SK-N-SH (cell line): ENCODE measurements at regions not wholly inside any gene's neighbourhood (a gene's known extent, or its start where the extent isn't known, plus 50 kb on each side); places are given as distances from the start of the nearest gene placed in this dataset.

Experiments
- CTCF ChIA-PET: fragments of 300-600, 350-600 bp; formaldehyde crosslinking; extraction: SDS; loops from one replicate; lab custom pipeline; 2021; lab: Yijun Ruan, JAX
- POLR2A ChIA-PET: fragments of 350-600 bp; sonication (Branson Sonifier 250); formaldehyde crosslinking; extraction: SDS; loops from one replicate; lab custom pipeline; 2020; ENCODE audit warnings: antibody characterized with exemption, inconsistent platforms; lab: Yijun Ruan, JAX
- DNase-seq: peaks from one replicate; pipeline ENCODE4 v3.0.0; 2012
- H2AFZ ChIP-seq: fragments of 200-600 bp; sonication (generic); 2 replicates; pipeline ENCODE4 v1.8.1; 2016; ENCODE audit warnings: antibody characterized with exemption, mild to moderate bottlenecking, low read depth
- H3F3A ChIP-seq: fragments of 200-600 bp; sonication (generic); replicated peaks from 2 replicates; pipeline ENCODE3; 2016; ENCODE audit warnings: antibody characterized with exemption, mild to moderate bottlenecking; ENCODE audit not compliant: insufficient read depth
- H3K27ac ChIP-seq, 2 experiments: fragments of 200-500 bp in 1 of 2; fragments of 200-600 bp in 1 of 2; sonication (Bioruptor generic) in 1 of 2; sonication (generic), shearing (Covaris generic) in 1 of 2; 2 replicates each; pipeline versions ENCODE4 v1.5.1 to v1.6.1; 2014 to 2016; ENCODE audit warnings: low read depth in 2 of 2, inconsistent platforms in 1 of 2, low read length in 1 of 2, mild to moderate bottlenecking in 1 of 2, mixed read lengths in 1 of 2
- H3K27me3 ChIP-seq: fragments of 200-600 bp; sonication (generic), shearing (Covaris generic); 2 replicates; pipeline ENCODE4 v1.6.1; 2016; ENCODE audit warnings: mixed run types; ENCODE audit not compliant: insufficient read depth
- H3K36me3 ChIP-seq, 2 experiments: fragments of 200-500 bp in 1 of 2; fragments of 200-600 bp in 1 of 2; sonication (Bioruptor generic) in 1 of 2; sonication (generic) in 1 of 2; replicated peaks in 1 of 2; 2 replicates each; pipeline versions ENCODE3 to v1.5.1; 2014 to 2016; ENCODE audit warnings: low read length in 1 of 2, mild to moderate bottlenecking in 1 of 2; ENCODE audit not compliant: insufficient read depth in 2 of 2, control insufficient read depth in 1 of 2
- H3K4me1 ChIP-seq, 2 experiments: fragments of 200-500 bp in 1 of 2; fragments of 200-600 bp in 1 of 2; sonication (Bioruptor generic) in 1 of 2; sonication (generic), shearing (Covaris generic) in 1 of 2; 2 replicates each; pipeline versions ENCODE4 v1.5.1 to v1.6.1; 2014 to 2016; ENCODE audit warnings: low read depth in 1 of 2, low read length in 1 of 2, mixed run types in 1 of 2; ENCODE audit not compliant: insufficient read depth in 2 of 2, control insufficient read depth in 1 of 2
- H3K4me2 ChIP-seq: fragments of 200-600 bp; sonication (generic), shearing (Covaris generic); 2 replicates; pipeline ENCODE4 v1.6.1; 2017; ENCODE audit warnings: mixed run types
- H3K4me3 ChIP-seq, 2 experiments: fragments of 200-500 bp in 1 of 2; fragments of 200-600 bp in 1 of 2; sonication (Bioruptor generic) in 1 of 2; sonication (generic), shearing (Covaris generic) in 1 of 2; 2 replicates each; pipeline versions ENCODE4 v1.5.1 to v1.8.1; 2014 to 2016; ENCODE audit warnings: low read depth in 2 of 2, inconsistent platforms in 1 of 2, low read length in 1 of 2, mild to moderate bottlenecking in 1 of 2, mixed read lengths in 1 of 2, moderate library complexity in 1 of 2
- H3K79me2 ChIP-seq: fragments of 200-600 bp; sonication (generic); 2 replicates; pipeline ENCODE4 v1.8.1; 2017; ENCODE audit warnings: mild to moderate bottlenecking; ENCODE audit not compliant: insufficient read depth
- H3K9ac ChIP-seq: fragments of 200-600 bp; sonication (generic); 2 replicates; pipeline ENCODE4 v1.6.1; 2017; ENCODE audit warnings: mixed run types
- H3K9me2 ChIP-seq: fragments of 200-600 bp; sonication (generic); 2 replicates; pipeline ENCODE4 v1.6.1; 2017; ENCODE audit warnings: mixed run types
- H3K9me3 ChIP-seq: fragments of 200-600 bp; sonication (generic); 2 replicates; pipeline ENCODE4 v1.6.1; 2017; ENCODE audit warnings: mixed run types, mild to moderate bottlenecking, moderate library complexity
- H4K20me1 ChIP-seq: fragments of 200-600 bp; sonication (generic); 2 replicates; pipeline ENCODE4 v1.6.1; 2017; ENCODE audit warnings: mild to moderate bottlenecking, mixed run types; ENCODE audit not compliant: insufficient read depth
- EP300 ChIP-seq, 2 experiments: IDR thresholded peaks; 2 replicates each; pipeline versions ENCODE4 v1.4.0 to v1.6.1; 2012; ENCODE audit warnings: borderline replicate concordance in 1 of 2, low read depth in 1 of 2, low read length in 1 of 2
- EZH2phosphoT487 ChIP-seq: fragments of 200-600 bp; sonication (generic); IDR thresholded peaks from 2 replicates; pipeline ENCODE4 v1.6.1; 2017; ENCODE audit warnings: low read depth, mixed run types, mild to moderate bottlenecking, antibody characterized with exemption, moderate library complexity, borderline replicate concordance
- FOXJ3 ChIP-seq: sonication (generic); formaldehyde crosslinking; IDR thresholded peaks from 2 replicates; pipeline ENCODE4 v1.5.1; 2020; ENCODE audit warnings: mild to moderate bottlenecking, missing genetic modification reagents
- GABPA ChIP-seq: IDR thresholded peaks from 2 replicates; pipeline ENCODE4 v1.4.0; 2012; ENCODE audit warnings: low read depth, mild to moderate bottlenecking
- NFIC ChIP-seq: IDR thresholded peaks from 2 replicates; pipeline ENCODE4 v1.4.0; 2012; ENCODE audit warnings: borderline replicate concordance
- NRF1 ChIP-seq: IDR thresholded peaks from 2 replicates; pipeline ENCODE4 v1.6.1; 2012; ENCODE audit warnings: low read depth, mild to moderate bottlenecking, low read length
- POLR2AphosphoS5 ChIP-seq: IDR thresholded peaks from 2 replicates; pipeline ENCODE4 v1.6.1; 2012; ENCODE audit warnings: low read depth, low read length
- RAD21 ChIP-seq: IDR thresholded peaks from 2 replicates; pipeline ENCODE4 v1.6.1; 2012; ENCODE audit warnings: mild to moderate bottlenecking, low read length
- RFX5 ChIP-seq: IDR thresholded peaks from 2 replicates; pipeline ENCODE4 v1.6.1; 2012; ENCODE audit warnings: mild to moderate bottlenecking, improper control_type of control experiment, low read length
- RXRA ChIP-seq: IDR thresholded peaks from 2 replicates; pipeline ENCODE4 v1.4.0; 2012; ENCODE audit warnings: low read depth, mild to moderate bottlenecking, borderline replicate concordance
- SMC3 ChIP-seq: IDR thresholded peaks from 2 replicates; pipeline ENCODE4 v1.6.1; 2012; ENCODE audit warnings: low read depth, low read length, improper control_type of control experiment
- TAF1 ChIP-seq: IDR thresholded peaks from 2 replicates; pipeline ENCODE4 v1.6.1; 2012; ENCODE audit warnings: low read depth, mild to moderate bottlenecking, low read length, moderate library complexity, borderline replicate concordance
- TEAD4 ChIP-seq: IDR thresholded peaks from 2 replicates; pipeline ENCODE4 v1.4.0; 2012; ENCODE audit warnings: mild to moderate bottlenecking, borderline replicate concordance; ENCODE audit not compliant: insufficient read depth
- WGBS: methylation state at CpG from one replicate; pipeline ENCODE4 v1.1.6; 2017; ENCODE audit warnings: low lambda C conversion rate; 5-methylcytosine and 5-hydroxymethylcytosine counted together
- TF ChIP-seq, protein P1 (sequence below): fragments of 150-350 bp; IDR thresholded peaks from 2 replicates; pipeline ENCODE4 v1.6.1; 2017; ENCODE audit warnings: antibody characterized with exemption, low read length, low read depth, borderline replicate concordance
- TF ChIP-seq, protein P2 (sequence below): IDR thresholded peaks from 2 replicates; pipeline ENCODE4 v1.4.0; 2012; ENCODE audit warnings: low read depth
- TF ChIP-seq, protein P3 (sequence below): IDR thresholded peaks from 2 replicates; pipeline ENCODE4 v1.6.1; 2012; ENCODE audit warnings: mild to moderate bottlenecking, low read depth, low read length, moderate library complexity
- TF ChIP-seq, protein P4 (sequence below): IDR thresholded peaks from 2 replicates; pipeline ENCODE4 v1.4.0; 2012; ENCODE audit warnings: low read depth, borderline replicate concordance
- TF ChIP-seq, protein P5 (sequence below): IDR thresholded peaks from 2 replicates; pipeline ENCODE4; 2012

DNA sequence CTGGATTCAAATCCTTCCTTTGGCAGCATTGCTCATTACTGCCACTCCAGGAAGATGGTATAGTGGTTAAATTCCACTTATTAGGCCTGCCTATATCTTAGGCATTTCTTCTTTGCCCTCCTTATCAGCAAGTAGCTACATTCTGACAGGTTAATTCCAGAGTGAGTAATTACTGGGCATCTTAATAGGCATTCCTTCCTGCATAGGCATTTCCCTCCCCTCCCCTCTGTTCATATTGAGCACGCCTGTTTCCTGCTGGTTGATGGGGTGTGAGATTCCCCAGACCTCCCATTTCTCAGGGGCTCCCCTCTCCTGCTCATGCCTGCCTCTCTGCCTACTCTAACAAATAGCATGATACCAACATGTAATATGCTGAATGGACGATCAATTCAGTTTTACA lies 305.9 kb downstream of the CYLC2 start:
- CTCF ChIA-PET = no interaction called here
- Histone ChIP-seq H3K36me3 (no peaks in the 10 kb centered on the region), H3F3A (no peaks in the 10 kb centered on the region), H3K27me3 (no peaks in the 10 kb centered on the region), H3K79me2 (no peaks in the 10 kb centered on the region), H3K9me2 (no peaks in the 10 kb centered on the region), H3K27ac (no peak overlapping the region), H3K4me1 (no peaks in the 10 kb centered on the region), H4K20me1 (no peaks in the 10 kb centered on the region), H3K9ac (no peak overlapping the region), H2AFZ (no peak overlapping the region), H3K4me3 (no peak overlapping the region), H3K9me3 (no peaks in the 10 kb centered on the region), H3K4me2 (no peak overlapping the region)
- DNase-seq = no peak
- WGBS = 15% methylated on average over 2 of the region's 2 CpGs
- POLR2A ChIA-PET = no interaction called here
- TF ChIP-seq GABPA (no peak), FOXJ3 (CRISPR knock-in tag) (no peak), RAD21 (no peak), EZH2phosphoT487 (no peak), SMC3 (no peak), TEAD4 (no peak)
- TF ChIP-seq, protein P1, sequence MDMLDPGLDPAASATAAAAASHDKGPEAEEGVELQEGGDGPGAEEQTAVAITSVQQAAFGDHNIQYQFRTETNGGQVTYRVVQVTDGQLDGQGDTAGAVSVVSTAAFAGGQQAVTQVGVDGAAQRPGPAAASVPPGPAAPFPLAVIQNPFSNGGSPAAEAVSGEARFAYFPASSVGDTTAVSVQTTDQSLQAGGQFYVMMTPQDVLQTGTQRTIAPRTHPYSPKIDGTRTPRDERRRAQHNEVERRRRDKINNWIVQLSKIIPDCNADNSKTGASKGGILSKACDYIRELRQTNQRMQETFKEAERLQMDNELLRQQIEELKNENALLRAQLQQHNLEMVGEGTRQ = no peak
- TF ChIP-seq, protein P2, sequence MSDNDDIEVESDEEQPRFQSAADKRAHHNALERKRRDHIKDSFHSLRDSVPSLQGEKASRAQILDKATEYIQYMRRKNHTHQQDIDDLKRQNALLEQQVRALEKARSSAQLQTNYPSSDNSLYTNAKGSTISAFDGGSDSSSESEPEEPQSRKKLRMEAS = no peak

DNA sequence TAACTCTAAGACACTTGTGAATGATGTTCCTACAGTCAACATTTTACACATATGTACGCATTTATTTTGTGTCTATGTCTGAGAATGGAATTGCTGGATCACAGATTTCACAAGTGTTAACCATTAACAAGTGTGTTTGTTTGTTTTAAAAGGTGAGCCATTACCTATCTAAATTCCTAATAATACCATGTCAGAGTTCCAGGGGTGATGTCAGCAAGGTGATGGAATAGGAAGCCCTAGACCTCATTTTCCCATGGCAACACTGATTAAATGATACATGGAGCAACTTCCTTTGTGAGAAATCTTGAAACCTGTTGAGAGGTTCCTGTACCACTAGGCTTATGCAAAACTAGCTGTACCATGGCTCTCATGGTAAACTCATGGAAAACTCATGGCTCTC lies 309.7 kb downstream of the CYLC2 start:
- no peaks in the 10 kb centered on the region for H3K27me3 ChIP-seq
- H3K4me2 ChIP-seq = no peak overlapping the region
- H3K27ac ChIP-seq = no peak overlapping the region
- H3K36me3 ChIP-seq = no peaks in the 10 kb centered on the region
- no peaks in the 10 kb centered on the region for H3K79me2 ChIP-seq
- POLR2A ChIA-PET = no interaction called here
- no peaks in the 10 kb centered on the region for H3K4me1 ChIP-seq
- WGBS = 3% methylated on average over 1 of the region's 1 CpG
- H3K4me3 ChIP-seq = no peak overlapping the region
- H3F3A ChIP-seq = no peaks in the 10 kb centered on the region
- H4K20me1 ChIP-seq = no peaks in the 10 kb centered on the region
- H3K9me3 ChIP-seq = no peaks in the 10 kb centered on the region
- CTCF ChIA-PET = no interaction called here
- no peak overlapping the region for H3K9ac ChIP-seq
- DNase-seq = no peak
- no peak overlapping the region for H2AFZ ChIP-seq
- no peaks in the 10 kb centered on the region for H3K9me2 ChIP-seq
- TF ChIP-seq, protein P3, sequence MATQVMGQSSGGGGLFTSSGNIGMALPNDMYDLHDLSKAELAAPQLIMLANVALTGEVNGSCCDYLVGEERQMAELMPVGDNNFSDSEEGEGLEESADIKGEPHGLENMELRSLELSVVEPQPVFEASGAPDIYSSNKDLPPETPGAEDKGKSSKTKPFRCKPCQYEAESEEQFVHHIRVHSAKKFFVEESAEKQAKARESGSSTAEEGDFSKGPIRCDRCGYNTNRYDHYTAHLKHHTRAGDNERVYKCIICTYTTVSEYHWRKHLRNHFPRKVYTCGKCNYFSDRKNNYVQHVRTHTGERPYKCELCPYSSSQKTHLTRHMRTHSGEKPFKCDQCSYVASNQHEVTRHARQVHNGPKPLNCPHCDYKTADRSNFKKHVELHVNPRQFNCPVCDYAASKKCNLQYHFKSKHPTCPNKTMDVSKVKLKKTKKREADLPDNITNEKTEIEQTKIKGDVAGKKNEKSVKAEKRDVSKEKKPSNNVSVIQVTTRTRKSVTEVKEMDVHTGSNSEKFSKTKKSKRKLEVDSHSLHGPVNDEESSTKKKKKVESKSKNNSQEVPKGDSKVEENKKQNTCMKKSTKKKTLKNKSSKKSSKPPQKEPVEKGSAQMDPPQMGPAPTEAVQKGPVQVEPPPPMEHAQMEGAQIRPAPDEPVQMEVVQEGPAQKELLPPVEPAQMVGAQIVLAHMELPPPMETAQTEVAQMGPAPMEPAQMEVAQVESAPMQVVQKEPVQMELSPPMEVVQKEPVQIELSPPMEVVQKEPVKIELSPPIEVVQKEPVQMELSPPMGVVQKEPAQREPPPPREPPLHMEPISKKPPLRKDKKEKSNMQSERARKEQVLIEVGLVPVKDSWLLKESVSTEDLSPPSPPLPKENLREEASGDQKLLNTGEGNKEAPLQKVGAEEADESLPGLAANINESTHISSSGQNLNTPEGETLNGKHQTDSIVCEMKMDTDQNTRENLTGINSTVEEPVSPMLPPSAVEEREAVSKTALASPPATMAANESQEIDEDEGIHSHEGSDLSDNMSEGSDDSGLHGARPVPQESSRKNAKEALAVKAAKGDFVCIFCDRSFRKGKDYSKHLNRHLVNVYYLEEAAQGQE = no peak
- TF ChIP-seq EZH2phosphoT487 (no peak), RXRA (no peak), NRF1 (no peak), RFX5 (no peak), NFIC (no peak), GABPA (no peak), TAF1 (no peak), POLR2AphosphoS5 (no peak), EP300 (IDR thresholded peaks at IDR 0.05; ENCODE audit: borderline replicate concordance in 1 of 2, low read depth in 1 of 2, low read length in 1 of 2) (no peak)
- TF ChIP-seq, protein P4, sequence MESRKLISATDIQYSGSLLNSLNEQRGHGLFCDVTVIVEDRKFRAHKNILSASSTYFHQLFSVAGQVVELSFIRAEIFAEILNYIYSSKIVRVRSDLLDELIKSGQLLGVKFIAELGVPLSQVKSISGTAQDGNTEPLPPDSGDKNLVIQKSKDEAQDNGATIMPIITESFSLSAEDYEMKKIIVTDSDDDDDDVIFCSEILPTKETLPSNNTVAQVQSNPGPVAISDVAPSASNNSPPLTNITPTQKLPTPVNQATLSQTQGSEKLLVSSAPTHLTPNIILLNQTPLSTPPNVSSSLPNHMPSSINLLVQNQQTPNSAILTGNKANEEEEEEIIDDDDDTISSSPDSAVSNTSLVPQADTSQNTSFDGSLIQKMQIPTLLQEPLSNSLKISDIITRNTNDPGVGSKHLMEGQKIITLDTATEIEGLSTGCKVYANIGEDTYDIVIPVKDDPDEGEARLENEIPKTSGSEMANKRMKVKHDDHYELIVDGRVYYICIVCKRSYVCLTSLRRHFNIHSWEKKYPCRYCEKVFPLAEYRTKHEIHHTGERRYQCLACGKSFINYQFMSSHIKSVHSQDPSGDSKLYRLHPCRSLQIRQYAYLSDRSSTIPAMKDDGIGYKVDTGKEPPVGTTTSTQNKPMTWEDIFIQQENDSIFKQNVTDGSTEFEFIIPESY = no peak
- TF ChIP-seq, protein P5, sequence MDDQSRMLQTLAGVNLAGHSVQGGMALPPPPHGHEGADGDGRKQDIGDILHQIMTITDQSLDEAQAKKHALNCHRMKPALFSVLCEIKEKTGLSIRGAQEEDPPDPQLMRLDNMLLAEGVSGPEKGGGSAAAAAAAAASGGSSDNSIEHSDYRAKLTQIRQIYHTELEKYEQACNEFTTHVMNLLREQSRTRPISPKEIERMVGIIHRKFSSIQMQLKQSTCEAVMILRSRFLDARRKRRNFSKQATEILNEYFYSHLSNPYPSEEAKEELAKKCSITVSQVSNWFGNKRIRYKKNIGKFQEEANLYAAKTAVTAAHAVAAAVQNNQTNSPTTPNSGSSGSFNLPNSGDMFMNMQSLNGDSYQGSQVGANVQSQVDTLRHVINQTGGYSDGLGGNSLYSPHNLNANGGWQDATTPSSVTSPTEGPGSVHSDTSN = no peak
